ENCODE measurements at regions not wholly inside any gene's neighbourhood (a gene's known extent, or its start where the extent isn't known, plus 50 kb on each side); places are given as distances from the start of the nearest gene placed in this dataset.

DNA sequence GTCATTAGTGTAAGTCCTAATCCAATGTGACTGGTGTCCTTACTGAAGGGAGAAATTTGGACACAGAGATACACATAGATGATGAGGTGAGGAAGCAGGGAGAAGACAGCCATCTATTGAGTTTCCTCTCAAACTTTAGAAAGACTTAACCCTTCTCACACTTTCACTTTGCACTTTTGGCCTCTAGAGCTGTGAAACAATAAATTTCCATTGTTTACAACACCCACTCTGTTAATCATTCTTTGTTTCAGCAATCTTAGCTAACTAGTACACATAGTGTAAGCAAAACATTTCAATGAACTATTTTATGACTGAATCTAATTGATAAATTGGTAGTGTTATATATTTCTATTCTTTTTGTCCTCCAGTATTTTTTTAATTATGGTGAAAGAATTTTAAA, 1092.8 kb upstream of the POT1 start:
- H3K79me2 ChIP-seq (ENCODE audit: control insufficient read depth, insufficient read depth, low read length), result no peaks in the 10 kb centered on the region
- H3K9me3 ChIP-seq (ENCODE audit: control insufficient read depth, insufficient read depth, low read depth, low read length), result no peaks in the 10 kb centered on the region
- no peak overlapping the region for H3K27ac ChIP-seq (ENCODE audit: insufficient read depth, low read length)
- H3K27me3 ChIP-seq (ENCODE audit: control insufficient read depth, insufficient read depth, low read length), result no peaks in the 10 kb centered on the region
- H4K20me1 ChIP-seq (ENCODE audit: control insufficient read depth, extremely low read depth, insufficient read depth, low read length), result no peaks in the 10 kb centered on the region
- H3K9ac ChIP-seq (ENCODE audit: insufficient read depth, low read length), result no peak overlapping the region
- H3K4me3 ChIP-seq (replicated peaks in 1 of 4; ENCODE audit: control extremely low read depth in 1 of 4, insufficient read depth in 1 of 4, low read depth in 3 of 4, low read length in 4 of 4), result no peak overlapping the region
- H2AFZ ChIP-seq (ENCODE audit: low read length), result no peak overlapping the region
- no peaks in the 10 kb centered on the region for H3K36me3 ChIP-seq (ENCODE audit: control insufficient read depth, insufficient read depth, low read length)
- H3K4me2 ChIP-seq (ENCODE audit: extremely low read depth, insufficient read depth, low read length), result no peak overlapping the region
- DNase-seq (ENCODE audit: low read depth in 2 of 2), result no peak
- H3K4me1 ChIP-seq (ENCODE audit: control insufficient read depth, extremely low read depth, insufficient read depth, low read length), result no peaks in the 10 kb centered on the region
- no peak for TF ChIP-seq EZH2 (IDR thresholded peaks at IDR 0.05; ENCODE audit: low read length, missing control alignments)
- TF ChIP-seq, protein P1, sequence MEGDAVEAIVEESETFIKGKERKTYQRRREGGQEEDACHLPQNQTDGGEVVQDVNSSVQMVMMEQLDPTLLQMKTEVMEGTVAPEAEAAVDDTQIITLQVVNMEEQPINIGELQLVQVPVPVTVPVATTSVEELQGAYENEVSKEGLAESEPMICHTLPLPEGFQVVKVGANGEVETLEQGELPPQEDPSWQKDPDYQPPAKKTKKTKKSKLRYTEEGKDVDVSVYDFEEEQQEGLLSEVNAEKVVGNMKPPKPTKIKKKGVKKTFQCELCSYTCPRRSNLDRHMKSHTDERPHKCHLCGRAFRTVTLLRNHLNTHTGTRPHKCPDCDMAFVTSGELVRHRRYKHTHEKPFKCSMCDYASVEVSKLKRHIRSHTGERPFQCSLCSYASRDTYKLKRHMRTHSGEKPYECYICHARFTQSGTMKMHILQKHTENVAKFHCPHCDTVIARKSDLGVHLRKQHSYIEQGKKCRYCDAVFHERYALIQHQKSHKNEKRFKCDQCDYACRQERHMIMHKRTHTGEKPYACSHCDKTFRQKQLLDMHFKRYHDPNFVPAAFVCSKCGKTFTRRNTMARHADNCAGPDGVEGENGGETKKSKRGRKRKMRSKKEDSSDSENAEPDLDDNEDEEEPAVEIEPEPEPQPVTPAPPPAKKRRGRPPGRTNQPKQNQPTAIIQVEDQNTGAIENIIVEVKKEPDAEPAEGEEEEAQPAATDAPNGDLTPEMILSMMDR (conservative IDR thresholded peaks at IDR 0.05 in 1 of 2, IDR thresholded peaks at IDR 0.05 in 1 of 2; ENCODE audit: low read depth in 1 of 2, low read length in 2 of 2), result no peak

DNA sequence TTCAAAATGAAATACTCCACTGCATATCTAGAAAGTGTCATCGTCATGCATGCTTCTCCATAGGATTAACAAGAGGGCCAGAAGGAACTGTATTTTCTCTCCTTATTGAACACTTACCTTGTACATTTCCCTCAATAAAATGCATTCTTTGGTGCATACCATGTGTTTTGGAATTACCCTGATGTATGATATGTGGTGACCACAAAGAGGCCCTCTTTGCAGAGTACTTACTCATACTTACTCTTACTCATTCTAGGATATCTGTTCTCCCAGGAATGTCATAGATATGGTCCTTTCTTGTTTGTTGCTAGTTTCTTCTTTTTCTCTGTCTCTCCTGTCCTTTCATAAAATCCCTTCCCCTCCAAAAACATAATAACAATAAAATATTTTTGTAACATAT, 1087.1 kb upstream of the POT1 start:
- Histone ChIP-seq H3K27ac (ENCODE audit: insufficient read depth, low read length) (no peak overlapping the region), H4K20me1 (ENCODE audit: control insufficient read depth, extremely low read depth, insufficient read depth, low read length) (no peaks in the 10 kb centered on the region), H3K27me3 (ENCODE audit: control insufficient read depth, insufficient read depth, low read length) (no peaks in the 10 kb centered on the region), H3K9ac (ENCODE audit: insufficient read depth, low read length) (no peak overlapping the region), H3K36me3 (ENCODE audit: control insufficient read depth, insufficient read depth, low read length) (no peaks in the 10 kb centered on the region), H3K9me3 (ENCODE audit: control insufficient read depth, insufficient read depth, low read depth, low read length) (no peaks in the 10 kb centered on the region), H3K4me2 (ENCODE audit: extremely low read depth, insufficient read depth, low read length) (no peak overlapping the region), H3K4me3 (replicated peaks in 1 of 4; ENCODE audit: control extremely low read depth in 1 of 4, insufficient read depth in 1 of 4, low read depth in 3 of 4, low read length in 4 of 4) (no peak overlapping the region), H3K4me1 (ENCODE audit: control insufficient read depth, extremely low read depth, insufficient read depth, low read length) (no peaks in the 10 kb centered on the region), H3K79me2 (ENCODE audit: control insufficient read depth, insufficient read depth, low read length) (no peaks in the 10 kb centered on the region), H2AFZ (ENCODE audit: low read length) (no peak overlapping the region)
- peak in 1 of 2 donors; percentile 20 for DNase-seq (ENCODE audit: low read depth in 2 of 2)
- TF ChIP-seq, protein P1 (conservative IDR thresholded peaks at IDR 0.05 in 1 of 2, IDR thresholded peaks at IDR 0.05 in 1 of 2; ENCODE audit: low read depth in 1 of 2, low read length in 2 of 2), result no peak
- no peak for TF ChIP-seq EZH2 (IDR thresholded peaks at IDR 0.05; ENCODE audit: low read length, missing control alignments)

DNA sequence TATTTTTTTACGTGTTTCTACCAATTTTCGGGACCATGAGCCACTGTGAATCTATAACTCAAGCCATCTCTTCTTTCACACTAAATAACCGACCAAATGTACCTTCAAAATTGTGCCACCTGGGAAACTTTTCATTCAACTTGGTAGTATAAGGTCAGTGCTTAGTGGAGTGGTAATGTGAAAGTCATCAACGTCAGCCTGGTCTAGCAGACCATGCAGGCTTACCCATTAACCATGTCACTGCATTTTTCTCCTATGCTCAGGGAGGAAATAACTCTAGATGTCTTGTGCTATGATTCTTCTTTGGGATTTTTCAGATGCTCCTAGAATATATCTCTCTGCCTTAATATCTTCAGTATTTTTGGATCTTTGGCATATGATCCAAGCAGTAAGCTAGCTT, 1075.4 kb upstream of the POT1 start:
- Histone ChIP-seq H3K4me1 (ENCODE audit: control insufficient read depth, extremely low read depth, insufficient read depth, low read length) (no peaks in the 10 kb centered on the region), H3K27me3 (ENCODE audit: control insufficient read depth, insufficient read depth, low read length) (no peaks in the 10 kb centered on the region), H3K36me3 (ENCODE audit: control insufficient read depth, insufficient read depth, low read length) (no peaks in the 10 kb centered on the region), H3K4me3 (replicated peaks in 1 of 4; ENCODE audit: control extremely low read depth in 1 of 4, insufficient read depth in 1 of 4, low read depth in 3 of 4, low read length in 4 of 4) (no peak overlapping the region), H3K9me3 (ENCODE audit: control insufficient read depth, insufficient read depth, low read depth, low read length) (no peaks in the 10 kb centered on the region), H4K20me1 (ENCODE audit: control insufficient read depth, extremely low read depth, insufficient read depth, low read length) (no peaks in the 10 kb centered on the region), H3K9ac (ENCODE audit: insufficient read depth, low read length) (no peak overlapping the region), H3K4me2 (ENCODE audit: extremely low read depth, insufficient read depth, low read length) (no peak overlapping the region), H2AFZ (ENCODE audit: low read length) (no peak overlapping the region), H3K79me2 (ENCODE audit: control insufficient read depth, insufficient read depth, low read length) (no peaks in the 10 kb centered on the region), H3K27ac (ENCODE audit: insufficient read depth, low read length) (no peak overlapping the region)
- TF ChIP-seq, protein P1 (conservative IDR thresholded peaks at IDR 0.05 in 1 of 2, IDR thresholded peaks at IDR 0.05 in 1 of 2; ENCODE audit: low read depth in 1 of 2, low read length in 2 of 2), result no peak
- TF ChIP-seq EZH2 (IDR thresholded peaks at IDR 0.05; ENCODE audit: low read length, missing control alignments), result no peak
- no peak for DNase-seq (ENCODE audit: low read depth in 2 of 2)

All from fibroblast of lung (primary cell).